Adipocyte (in vitro differentiated cells): ENCODE measurements at regions not wholly inside any gene's neighbourhood (a gene's known extent, or its start where the extent isn't known, plus 50 kb on each side); places are given as distances from the start of the nearest gene placed in this dataset.
A peak's percentile ranks its signal among the peaks of the same experiment; 100 is the strongest.

Experiments used
- DNase-seq: peaks from one replicate; pipeline ENCODE4 v3.0.0-alpha.2; 2015; ENCODE audit warnings: low read depth
- H3K27me3 ChIP-seq: replicated peaks from 2 replicates; pipeline ENCODE4 v1.7.0; 2013; ENCODE audit warnings: mild to moderate bottlenecking, low read length, moderate library complexity; ENCODE audit not compliant: control insufficient read depth, insufficient read depth
- H3K36me3 ChIP-seq: 2 replicates; pipeline ENCODE4 v1.7.0; 2013; ENCODE audit warnings: low read length, mild to moderate bottlenecking, moderate library complexity; ENCODE audit not compliant: control insufficient read depth, insufficient read depth, severe bottlenecking
- H3K4me1 ChIP-seq: 2 replicates; pipeline ENCODE4 v1.7.0; 2013; ENCODE audit warnings: mild to moderate bottlenecking, low read length, moderate library complexity; ENCODE audit not compliant: control insufficient read depth, insufficient read depth
- H3K4me3 ChIP-seq: 2 replicates; pipeline ENCODE4 v1.7.0; 2013; ENCODE audit warnings: mild to moderate bottlenecking, low read length, moderate library complexity
- H3K9ac ChIP-seq: 2 replicates; pipeline ENCODE4 v1.7.0; 2013; ENCODE audit warnings: mild to moderate bottlenecking, low read length, moderate library complexity
- H3K9me3 ChIP-seq: 2 replicates; pipeline ENCODE4 v1.7.0; 2013; ENCODE audit warnings: mild to moderate bottlenecking, low read length, moderate library complexity; ENCODE audit not compliant: control insufficient read depth

DNA sequence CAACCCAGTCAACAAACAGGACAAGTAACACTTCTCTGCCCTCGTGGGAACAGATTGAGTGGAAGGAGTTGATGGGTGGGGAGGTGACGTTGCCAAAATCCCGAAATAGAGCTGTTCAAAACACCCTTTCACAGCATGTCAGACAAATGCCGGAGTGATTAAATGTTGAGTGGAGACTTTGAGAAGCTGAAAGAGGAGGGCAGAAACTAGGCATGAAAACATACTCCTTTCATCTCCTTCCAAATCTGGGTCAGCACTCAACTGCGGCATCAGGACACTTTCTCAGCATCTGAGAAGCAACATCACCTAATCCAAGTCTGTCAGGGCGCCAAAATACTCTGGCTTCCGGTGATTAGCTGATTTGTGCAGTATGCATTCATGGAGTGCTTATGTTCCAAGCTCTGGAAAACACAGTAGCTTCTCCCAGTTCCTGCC, 51.5 kb upstream of the MRI1 start:
- peaks cover 9% of the 10 kb centered on the region for H3K9me3 ChIP-seq
- no peaks in the 10 kb centered on the region for H3K36me3 ChIP-seq
- no peak for DNase-seq
- H3K27me3 ChIP-seq = no peaks in the 10 kb centered on the region
- H3K4me1 ChIP-seq = peaks cover 3% of the 10 kb centered on the region
- no peak overlapping the region for H3K4me3 ChIP-seq
- H3K9ac ChIP-seq = no peak overlapping the region

GRCh38 chr19:13707915-13708314, 56.4 kb upstream of the MRI1 start:
- H3K4me1 ChIP-seq = peaks cover 4% of the 10 kb centered on the region
- DNase-seq = no peak
- peaks cover 10% of the 10 kb centered on the region for H3K9me3 ChIP-seq
- no peak overlapping the region for H3K4me3 ChIP-seq
- no peak overlapping the region for H3K9ac ChIP-seq
- no peaks in the 10 kb centered on the region for H3K27me3 ChIP-seq
- H3K36me3 ChIP-seq = no peaks in the 10 kb centered on the region

- peaks cover 5% of the 10 kb centered on the region for H3K27me3 ChIP-seq
- H3K4me3 ChIP-seq = no peak overlapping the region
- peaks cover 15% of the 10 kb centered on the region for H3K9me3 ChIP-seq
- H3K4me1 ChIP-seq = peaks cover 4% of the 10 kb centered on the region
- H3K9ac ChIP-seq = no peak overlapping the region
- DNase-seq = no peak
- H3K36me3 ChIP-seq = no peaks in the 10 kb centered on the region
Measured at GRCh38 chr19:13705928-13706447, 58.3 kb upstream of the MRI1 start.

- Histone ChIP-seq H3K36me3 (no peaks in the 10 kb centered on the region), H3K4me1 (peaks cover 4% of the 10 kb centered on the region), H3K4me3 (no peak overlapping the region), H3K27me3 (peaks cover 5% of the 10 kb centered on the region), H3K9ac (no peak overlapping the region), H3K9me3 (peaks cover 15% of the 10 kb centered on the region)
- DNase-seq = no peak
Measured at GRCh38 chr19:13705201-13705600, 59.1 kb upstream of the MRI1 start.

- H3K9me3 ChIP-seq = peaks cover 15% of the 10 kb centered on the region
- H3K36me3 ChIP-seq = no peaks in the 10 kb centered on the region
- no peak for DNase-seq
- no peak overlapping the region for H3K9ac ChIP-seq
- H3K27me3 ChIP-seq = peaks cover 7% of the 10 kb centered on the region
- no peaks in the 10 kb centered on the region for H3K4me1 ChIP-seq
- H3K4me3 ChIP-seq = no peak overlapping the region
Measured at GRCh38 chr19:13701624-13702023, 62.7 kb upstream of the MRI1 start.

DNA sequence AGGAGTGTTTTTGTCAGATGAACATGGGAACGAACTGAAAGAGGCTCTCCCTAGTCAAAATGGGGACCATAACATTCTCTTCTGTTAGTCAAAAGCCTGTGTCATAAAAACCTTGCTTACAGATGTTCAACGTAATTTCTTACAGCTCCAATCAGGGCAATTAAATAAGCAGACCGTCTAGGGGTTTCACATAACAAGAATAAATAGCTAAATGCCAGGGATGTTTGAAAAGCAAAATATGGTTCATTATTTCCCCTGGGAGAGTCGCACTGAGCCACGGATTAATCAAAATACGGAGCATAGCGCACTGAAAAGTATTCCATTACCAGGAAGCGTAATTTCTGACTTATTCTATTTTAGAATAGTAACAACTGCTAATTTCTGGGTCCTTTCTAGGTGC, 63.7 kb upstream of the MRI1 start:
- Histone ChIP-seq H3K27me3 (peaks cover 7% of the 10 kb centered on the region), H3K9ac (no peak overlapping the region), H3K4me1 (no peaks in the 10 kb centered on the region), H3K4me3 (no peak overlapping the region), H3K9me3 (peaks cover 12% of the 10 kb centered on the region), H3K36me3 (no peaks in the 10 kb centered on the region)
- DNase-seq = no peak

DNA sequence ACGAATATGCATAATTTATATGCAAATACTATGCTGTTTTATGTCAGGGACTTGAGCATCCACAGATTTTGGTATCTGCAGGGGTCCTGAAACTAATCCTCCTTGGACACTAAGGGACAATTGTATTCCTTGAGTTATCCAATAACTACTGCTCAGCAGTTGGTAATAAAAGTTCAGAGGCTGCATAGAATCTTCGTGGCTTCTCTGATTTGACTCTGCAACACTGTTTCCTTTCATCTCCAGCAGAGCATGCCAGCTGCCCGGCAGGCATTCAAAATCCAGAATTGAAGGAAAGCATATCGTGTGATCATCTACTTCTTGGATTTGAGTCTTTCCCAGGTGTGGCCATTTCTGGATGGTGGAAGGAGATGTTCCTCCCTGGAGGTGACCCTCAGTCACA, 64.5 kb upstream of the MRI1 start:
- DNase-seq = no peak
- Histone ChIP-seq H3K27me3 (peaks cover 7% of the 10 kb centered on the region), H3K4me1 (no peaks in the 10 kb centered on the region), H3K4me3 (no peak overlapping the region), H3K36me3 (no peaks in the 10 kb centered on the region), H3K9me3 (peaks cover 5% of the 10 kb centered on the region), H3K9ac (no peak overlapping the region)

DNA sequence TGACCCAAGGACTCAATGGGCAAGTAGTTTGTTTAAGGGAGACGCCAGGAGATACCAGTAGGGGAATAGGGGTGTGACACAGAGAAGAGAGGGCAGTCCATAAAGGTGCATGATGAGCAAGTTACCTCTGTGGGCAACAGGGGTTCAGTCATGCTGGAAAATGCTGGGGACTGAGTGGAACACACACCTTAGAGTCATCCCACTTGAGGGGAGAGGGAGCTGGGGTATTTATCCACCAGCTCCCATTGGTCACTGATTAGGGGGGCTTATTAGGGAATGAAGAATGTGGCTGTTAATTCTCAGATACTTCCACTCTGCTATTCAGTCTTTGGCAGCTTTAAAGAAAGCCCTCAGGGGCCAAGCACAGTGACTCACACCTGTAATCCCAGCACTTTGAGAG, 67.5 kb upstream of the MRI1 start:
- no peak overlapping the region for H3K4me3 ChIP-seq
- DNase-seq = no peak
- H3K9me3 ChIP-seq = peaks cover 5% of the 10 kb centered on the region
- H3K9ac ChIP-seq = no peak overlapping the region
- peaks cover 1% of the 10 kb centered on the region for H3K4me1 ChIP-seq
- H3K36me3 ChIP-seq = no peaks in the 10 kb centered on the region
- H3K27me3 ChIP-seq = peaks cover 10% of the 10 kb centered on the region

- no peaks in the 10 kb centered on the region for H3K9me3 ChIP-seq
Measured at GRCh38 chr19:13693889-13694288, 70.4 kb upstream of the MRI1 start.

GRCh38 chr19:13691569-13692435, 72.5 kb upstream of the MRI1 start:
- Histone ChIP-seq H3K36me3 (no peaks in the 10 kb centered on the region), H3K27me3 (peaks cover 3% of the 10 kb centered on the region), H3K9me3 (no peaks in the 10 kb centered on the region), H3K9ac (no peak overlapping the region), H3K4me3 (no peak overlapping the region), H3K4me1 (peaks cover 3% of the 10 kb centered on the region)
- peak; percentile 25 for DNase-seq

More at GRCh38 chr19:13693889-13694288, 70.4 kb upstream of the MRI1 start:
- peaks cover 3% of the 10 kb centered on the region for H3K27me3 ChIP-seq
- no peak overlapping the region for H3K9ac ChIP-seq
- H3K4me3 ChIP-seq = no peak overlapping the region
- peaks cover 3% of the 10 kb centered on the region for H3K4me1 ChIP-seq
- H3K36me3 ChIP-seq = no peaks in the 10 kb centered on the region
- no peak for DNase-seq

GRCh38 chr19:13689085-13689484, 75.2 kb upstream of the MRI1 start:
- H3K27me3 ChIP-seq = peaks cover 3% of the 10 kb centered on the region
- H3K36me3 ChIP-seq = no peaks in the 10 kb centered on the region
- no peaks in the 10 kb centered on the region for H3K9me3 ChIP-seq
- no peak overlapping the region for H3K9ac ChIP-seq
- peak; percentile 20 for DNase-seq
- peaks cover 3% of the 10 kb centered on the region for H3K4me1 ChIP-seq
- no peak overlapping the region for H3K4me3 ChIP-seq
